Germinal center (tissue), 1 donor: ENCODE measurements at regions not wholly inside any gene's neighbourhood (a gene's known extent, or its start where the extent isn't known, plus 50 kb on each side); places are given as distances from the start of the nearest gene placed in this dataset.

Experiments
- DNase-seq: peaks from one replicate; pipeline ENCODE4 v3.0.0; 2012; ENCODE audit warnings: mixed read lengths, low spot score

GRCh38 chr1:218772575-218772974, 401.1 kb upstream of the LYPLAL1 start:
- no peak for DNase-seq

- no peak for DNase-seq
Measured at GRCh38 chr1:218775501-218776021, 398.1 kb upstream of the LYPLAL1 start.

- DNase-seq, result no peak
Measured at GRCh38 chr1:218778257-218779126, 395.2 kb upstream of the LYPLAL1 start.

GRCh38 chr1:218779341-218780100, 394.2 kb upstream of the LYPLAL1 start:
- DNase-seq, result no peak

- no peak for DNase-seq
Measured at GRCh38 chr1:218783131-218783530, 390.5 kb upstream of the LYPLAL1 start.

- no peak for DNase-seq
Measured at GRCh38 chr1:218783916-218784315, 389.8 kb upstream of the LYPLAL1 start.

GRCh38 chr1:218785928-218786327, 387.8 kb upstream of the LYPLAL1 start:
- no peak for DNase-seq

GRCh38 chr1:218787826-218788225, 385.9 kb upstream of the LYPLAL1 start:
- no peak for DNase-seq

- DNase-seq, result no peak
Measured at GRCh38 chr1:218796773-218797172, 376.9 kb upstream of the LYPLAL1 start.

- no peak for DNase-seq
Measured at GRCh38 chr1:218802799-218803198, 370.9 kb upstream of the LYPLAL1 start.

GRCh38 chr1:218803351-218803997, 370.2 kb upstream of the LYPLAL1 start:
- DNase-seq, result no peak

- no peak for DNase-seq
Measured at GRCh38 chr1:218804014-218804785, 369.5 kb upstream of the LYPLAL1 start.

- no peak for DNase-seq
Measured at GRCh38 chr1:218809061-218809460, 364.6 kb upstream of the LYPLAL1 start.

GRCh38 chr1:218809625-218810024, 364.1 kb upstream of the LYPLAL1 start:
- no peak for DNase-seq

- DNase-seq, result no peak
Measured at GRCh38 chr1:218810306-218810705, 363.4 kb upstream of the LYPLAL1 start.

GRCh38 chr1:218811497-218811896, 362.2 kb upstream of the LYPLAL1 start:
- no peak for DNase-seq

- DNase-seq, result no peak
Measured at GRCh38 chr1:218812360-218812759, 361.3 kb upstream of the LYPLAL1 start.

GRCh38 chr1:218813237-218813636, 360.4 kb upstream of the LYPLAL1 start:
- DNase-seq, result no peak

- DNase-seq, result no peak
Measured at GRCh38 chr1:218815076-218815475, 358.6 kb upstream of the LYPLAL1 start.

GRCh38 chr1:218817071-218817470, 356.6 kb upstream of the LYPLAL1 start:
- DNase-seq, result no peak

- DNase-seq, result no peak
Measured at GRCh38 chr1:218817691-218818465, 355.8 kb upstream of the LYPLAL1 start.
